Prostate gland (tissue), 2 donors: ENCODE measurements at regions not wholly inside any gene's neighbourhood (a gene's known extent, or its start where the extent isn't known, plus 50 kb on each side); places are given as distances from the start of the nearest gene placed in this dataset.

Source experiments
- DNase-seq: peaks from one replicate; pipeline ENCODE4 v3.0.0-alpha.2; 2019; ENCODE audit warnings: low spot score
- H3K27ac ChIP-seq, 2 donors: fragments of 200-600 bp; sonication (generic); 2 replicates each; pipeline ENCODE4 v1.5.1; 2017 to 2019
- H3K27me3 ChIP-seq: fragments of 200-600 bp; sonication (generic); replicated peaks from 2 replicates; pipeline ENCODE4 v1.5.1; 2019; ENCODE audit not compliant: insufficient read depth
- H3K36me3 ChIP-seq, 2 donors: fragments of 200-600 bp; sonication (generic); 1 replicate in 1 of 2; 2 replicates in 1 of 2; pipeline versions ENCODE4 v1.5.1 to v1.8.1; 2017 to 2019
- H3K4me1 ChIP-seq: fragments of 200-600 bp; sonication (generic); replicated peaks from 2 replicates; pipeline ENCODE4 v1.5.1; 2019
- H3K4me3 ChIP-seq, 2 donors: fragments of 200-600 bp; sonication (generic); 2 replicates each; pipeline ENCODE4 v1.5.1; 2017 to 2019
- H3K9me3 ChIP-seq: fragments of 200-600 bp; sonication (generic); 2 replicates; pipeline ENCODE4 v1.5.1; 2017
- CTCF ChIP-seq, 4 experiments: fragments of 200-600 bp in 2 of 4; fragments of 450-650 bp in 2 of 4; sonication (generic) in 2 of 4; IDR thresholded peaks; 1 replicate in 3 of 4; 2 replicates in 1 of 4; pipeline ENCODE4 v1.5.1; 2016 to 2019; ENCODE audit warnings: antibody characterized with exemption in 4 of 4, mild to moderate bottlenecking in 2 of 4, moderate library complexity in 2 of 4
- POLR2A ChIP-seq: fragments of 450-650 bp; IDR thresholded peaks from one replicate; pipeline ENCODE4 v1.6.1; 2016; ENCODE audit warnings: antibody characterized with exemption, mild to moderate bottlenecking
- POLR2AphosphoS5 ChIP-seq: sonication (generic); formaldehyde crosslinking; IDR thresholded peaks from one replicate; pipeline ENCODE4 v1.6.1; 2017; ENCODE audit warnings: antibody characterized with exemption
- WGBS: methylation state at CpG from one replicate; pipeline ENCODE4 v1.1.5; 2018; 5-methylcytosine and 5-hydroxymethylcytosine counted together
- intact Hi-C: fragments of 100-400 bp; cut with DNase I; formaldehyde crosslinking; loops from one replicate; pipeline ENCODE4 v1.14.2; 2022

GRCh38 chr21:26784974-26785373 is 60.2 kb downstream of the ADAMTS1 start:
- no peaks in the 10 kb centered on the region for H3K9me3 ChIP-seq
- TF ChIP-seq CTCF (IDR thresholded peaks at IDR 0.05) (no peak), POLR2AphosphoS5 (no peak), POLR2A (no peak)
- WGBS = 62% methylated on average over 3 of the region's 3 CpGs
- no peak for DNase-seq
- no peak overlapping the region for H3K4me3 ChIP-seq
- intact Hi-C loops = no loop called here
- no peaks in the 10 kb centered on the region for H3K4me1 ChIP-seq
- no peak overlapping the region for H3K27ac ChIP-seq
- H3K27me3 ChIP-seq = no peaks in the 10 kb centered on the region
- H3K36me3 ChIP-seq = no peaks in the 10 kb centered on the region

DNA sequence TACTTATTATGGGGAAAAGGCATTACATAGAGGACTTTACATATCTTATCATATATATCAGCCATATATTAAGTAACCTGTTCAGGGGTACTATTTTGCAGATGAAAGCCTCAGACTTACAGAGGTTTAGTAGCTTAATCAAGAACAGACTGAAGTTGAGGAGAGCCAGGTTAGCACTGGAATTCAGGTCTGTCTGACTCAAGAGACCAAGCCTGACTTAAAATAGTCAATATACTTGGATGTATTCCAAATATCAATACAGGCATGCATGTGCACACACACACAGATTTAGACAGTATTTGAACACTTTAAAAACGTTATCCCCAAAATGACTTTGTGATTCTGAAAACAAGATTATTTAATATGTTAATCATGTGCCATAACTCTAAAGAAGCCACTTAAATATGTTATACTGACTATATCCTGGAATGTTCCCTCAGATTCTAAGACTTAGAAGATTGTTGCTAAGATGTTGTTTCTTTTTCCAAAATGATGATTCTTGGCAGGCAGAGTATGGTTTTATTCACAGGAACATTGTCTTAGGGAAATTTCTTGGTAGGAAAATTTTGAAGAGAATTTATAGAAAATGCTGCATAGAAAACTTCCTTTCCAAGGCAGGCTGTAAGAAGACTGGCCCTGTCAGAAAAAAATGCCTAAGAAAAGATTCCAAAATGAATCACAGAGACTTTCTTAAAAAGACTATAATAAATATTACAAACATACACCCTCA is 61.6 kb downstream of the ADAMTS1 start:
- intact Hi-C loops = no loop called here
- 20% methylated on average over 1 of the region's 1 CpG for WGBS
- Histone ChIP-seq H3K4me1 (no peaks in the 10 kb centered on the region), H3K36me3 (no peaks in the 10 kb centered on the region), H3K9me3 (no peaks in the 10 kb centered on the region), H3K4me3 (no peak overlapping the region), H3K27me3 (no peaks in the 10 kb centered on the region), H3K27ac (no peak overlapping the region)
- no peak for DNase-seq
- TF ChIP-seq POLR2A = no peak
- TF ChIP-seq CTCF (IDR thresholded peaks at IDR 0.05) = no peak
- TF ChIP-seq POLR2AphosphoS5 = no peak

- Histone ChIP-seq H3K27me3 (no peaks in the 10 kb centered on the region), H3K9me3 (no peaks in the 10 kb centered on the region), H3K4me3 (no peak overlapping the region), H3K36me3 (no peaks in the 10 kb centered on the region), H3K4me1 (no peaks in the 10 kb centered on the region), H3K27ac (no peak overlapping the region)
- intact Hi-C loops = no loop called here
- TF ChIP-seq POLR2AphosphoS5 (no peak), CTCF (IDR thresholded peaks at IDR 0.05) (no peak), POLR2A (no peak)
- 43% methylated on average over 2 of the region's 2 CpGs for WGBS
- no peak for DNase-seq
Measured at GRCh38 chr21:26782747-26783146, 62.5 kb downstream of the ADAMTS1 start.

- intact Hi-C loops = no loop called here
- Histone ChIP-seq H3K27me3 (no peaks in the 10 kb centered on the region), H3K27ac (no peak overlapping the region), H3K4me1 (no peaks in the 10 kb centered on the region), H3K36me3 (no peaks in the 10 kb centered on the region), H3K9me3 (no peaks in the 10 kb centered on the region), H3K4me3 (no peak overlapping the region)
- no peak for DNase-seq
- no peak for TF ChIP-seq POLR2AphosphoS5
- TF ChIP-seq POLR2A = no peak
- no peak for TF ChIP-seq CTCF (IDR thresholded peaks at IDR 0.05)
- WGBS = 95% methylated on average over 3 of the region's 3 CpGs
Measured at GRCh38 chr21:26782331-26782730, 62.9 kb downstream of the ADAMTS1 start.

DNA sequence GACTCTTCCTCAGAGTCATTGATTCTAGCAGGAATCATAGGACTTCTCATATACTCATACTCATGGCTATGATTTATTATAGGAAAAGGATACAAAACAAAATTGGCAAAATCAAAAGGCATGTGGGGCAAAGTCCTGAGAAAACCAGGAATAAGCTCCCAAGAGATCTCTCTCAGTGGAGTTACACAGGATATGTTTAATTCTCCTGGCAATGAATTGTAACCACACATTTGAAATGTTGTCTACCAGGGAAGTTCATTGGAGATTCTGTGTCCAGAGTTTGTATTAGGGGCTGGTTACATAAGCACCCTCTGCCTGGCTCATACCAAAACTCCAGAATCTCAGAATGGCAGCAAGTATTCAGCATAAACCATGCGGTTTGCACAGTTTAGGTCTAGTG is 63.9 kb downstream of the ADAMTS1 start:
- 90% methylated on average over 1 of the region's 1 CpG for WGBS
- Histone ChIP-seq H3K4me3 (no peak overlapping the region), H3K9me3 (no peaks in the 10 kb centered on the region), H3K27ac (no peak overlapping the region), H3K27me3 (no peaks in the 10 kb centered on the region), H3K4me1 (no peaks in the 10 kb centered on the region), H3K36me3 (no peaks in the 10 kb centered on the region)
- TF ChIP-seq POLR2AphosphoS5 (no peak), CTCF (IDR thresholded peaks at IDR 0.05) (no peak), POLR2A (no peak)
- intact Hi-C loops = no loop called here
- no peak for DNase-seq
